Muscle layer of duodenum (tissue), 2 donors: ENCODE measurements at regions not wholly inside any gene's neighbourhood (a gene's known extent, or its start where the extent isn't known, plus 50 kb on each side); places are given as distances from the start of the nearest gene placed in this dataset.

Experiments
- H3K27ac ChIP-seq: one replicate; pipeline ENCODE4 v1.7.0; 2013; ENCODE audit warnings: mild to moderate bottlenecking, low read length
- H3K27me3 ChIP-seq: one replicate; pipeline ENCODE4 v1.7.0; 2013; ENCODE audit warnings: low read depth, mild to moderate bottlenecking, control low read depth, low read length
- H3K36me3 ChIP-seq, 2 donors: one replicate each; pipeline ENCODE4 v1.7.0; 2013; ENCODE audit warnings: low read length in 2 of 2, control low read depth in 1 of 2, mild to moderate bottlenecking in 1 of 2; ENCODE audit not compliant: insufficient read depth in 2 of 2, control insufficient read depth in 1 of 2
- H3K4me1 ChIP-seq, 2 donors: one replicate each; pipeline ENCODE4 v1.7.0; 2013; ENCODE audit warnings: low read length in 2 of 2, mild to moderate bottlenecking in 2 of 2, control low read depth in 1 of 2, moderate library complexity in 1 of 2; ENCODE audit not compliant: insufficient read depth in 2 of 2, control insufficient read depth in 1 of 2
- H3K4me3 ChIP-seq, 2 donors: one replicate each; pipeline ENCODE4 v1.7.0; 2013; ENCODE audit warnings: low read length in 2 of 2, low read depth in 1 of 2, mild to moderate bottlenecking in 1 of 2
- H3K9me3 ChIP-seq, 2 donors: one replicate each; pipeline ENCODE4 v1.7.0; 2013; ENCODE audit warnings: low read length in 2 of 2, control low read depth in 1 of 2, mild to moderate bottlenecking in 1 of 2; ENCODE audit not compliant: control insufficient read depth in 1 of 2
- donor health status: healthy.

DNA sequence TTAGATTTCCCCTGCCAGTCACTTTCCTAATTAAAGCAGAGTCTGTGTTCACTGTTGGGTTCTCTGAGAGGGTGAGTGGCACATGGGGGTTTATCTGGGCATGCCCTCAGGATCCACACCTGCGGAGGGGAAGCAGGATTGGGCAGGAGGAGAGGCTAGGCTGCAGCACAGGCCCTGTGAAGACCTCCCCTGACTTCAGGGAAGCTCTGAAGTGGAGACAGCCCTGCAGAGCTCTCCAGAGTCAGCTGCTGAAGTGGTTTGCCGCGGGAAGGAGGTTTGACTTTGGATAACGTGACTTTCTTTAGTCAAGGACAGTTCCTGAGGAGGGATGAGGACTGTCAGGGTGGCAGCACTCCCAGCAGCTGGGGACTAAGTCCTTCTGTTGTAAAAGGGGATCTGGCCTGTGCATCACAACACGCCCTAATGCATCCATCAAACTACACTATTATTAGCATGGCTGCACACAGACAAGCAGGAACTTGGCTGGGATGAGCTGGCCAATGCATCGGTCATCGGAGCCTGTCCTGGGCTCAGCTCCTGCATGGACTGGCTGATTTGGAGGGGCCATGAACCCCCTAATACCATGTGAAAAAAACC, 50.9 kb upstream of the LEP start:
- no peak overlapping the region for H3K4me3 ChIP-seq
- H3K27ac ChIP-seq, result no peak overlapping the region
- H3K9me3 ChIP-seq, result peaks cover 11 to 12% of the 10 kb centered on the region in 2 donors
- H3K4me1 ChIP-seq, result no peaks in the 10 kb centered on the region
- peaks cover 14% of the 10 kb centered on the region for H3K27me3 ChIP-seq
- H3K36me3 ChIP-seq, result no peaks in the 10 kb centered on the region

DNA sequence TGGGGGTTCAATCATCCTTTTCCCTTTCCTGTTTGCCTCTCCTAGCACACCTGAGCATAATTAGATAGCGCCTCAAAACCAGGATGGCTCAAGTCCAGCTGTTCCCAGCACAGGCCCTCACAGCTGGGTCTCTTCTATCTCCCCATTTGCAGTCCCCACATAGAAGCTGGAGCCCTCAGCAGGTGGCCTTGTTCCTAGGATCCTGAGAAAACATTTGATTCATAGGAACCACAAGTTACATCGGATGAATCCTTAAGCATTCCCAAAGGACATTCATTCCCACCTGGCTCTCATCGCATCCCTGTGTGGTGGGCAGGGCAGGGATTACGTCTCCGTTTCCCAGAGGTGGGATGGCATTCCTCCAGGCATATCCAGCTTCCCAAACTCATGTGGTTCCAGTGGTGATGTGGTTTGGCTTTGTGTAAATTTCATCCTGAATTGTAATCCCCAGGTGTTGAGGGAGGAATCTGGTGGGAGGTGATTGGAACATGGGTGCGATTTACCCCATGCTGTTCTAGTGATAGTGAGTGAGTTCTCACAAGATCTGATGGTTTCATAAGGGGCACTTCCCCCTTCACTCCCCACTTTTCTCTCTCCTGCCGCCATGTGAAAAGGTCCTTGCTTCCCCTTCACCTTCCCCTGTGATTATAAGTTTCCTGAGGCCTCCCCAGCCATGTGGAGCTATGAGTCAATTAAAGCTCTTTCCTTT, 49.8 kb upstream of the LEP start:
- Histone ChIP-seq H3K27ac (no peak overlapping the region), H3K36me3 (no peaks in the 10 kb centered on the region), H3K4me3 (no peak overlapping the region), H3K27me3 (peaks cover 14% of the 10 kb centered on the region), H3K4me1 (no peaks in the 10 kb centered on the region), H3K9me3 (peaks cover 12 to 20% of the 10 kb centered on the region in 2 donors)
